ENCODE measurements at regions not wholly inside any gene's neighbourhood (a gene's known extent, or its start where the extent isn't known, plus 50 kb on each side); places are given as distances from the start of the nearest gene placed in this dataset.
"Not testable (repeated sequence)": the region's sequence is repeated elsewhere in the genome, so short reads cannot be mapped to it uniquely, and the experiment has no call there.

DNA sequence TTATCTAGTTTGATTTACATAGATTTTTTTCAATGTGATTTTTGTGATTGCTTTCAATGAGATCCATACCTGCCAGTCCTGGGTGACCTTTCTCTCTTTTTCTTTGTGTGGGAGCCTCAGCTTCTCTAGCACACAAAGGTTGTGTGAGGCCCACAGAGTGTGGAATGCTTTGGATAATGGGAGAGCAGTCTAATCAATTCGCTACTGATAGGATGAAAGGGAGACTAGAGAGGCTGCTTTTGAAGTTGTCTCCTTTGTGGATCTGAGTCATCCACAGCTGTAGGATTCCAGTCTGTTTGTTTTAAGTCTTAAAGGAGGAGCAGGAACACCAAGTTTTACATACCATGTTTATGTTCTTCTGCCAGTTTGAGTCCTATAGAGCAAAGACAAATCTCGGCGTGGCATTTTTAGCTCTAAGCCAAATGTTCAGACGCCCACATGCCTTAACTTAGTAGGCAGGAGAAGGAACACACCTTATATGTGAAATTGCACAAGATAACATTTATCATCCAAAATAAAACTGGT lies 330.0 kb downstream of the ARL4A start:
- no peak overlapping the region for H3K4me3 ChIP-seq (replicated peaks; ENCODE audit: insufficient read depth, low read length)
- no peaks in the 10 kb centered on the region for H3K27me3 ChIP-seq (ENCODE audit: insufficient read depth, poor library complexity, severe bottlenecking)
- DNase-seq (ENCODE audit: low read depth in 1 of 2, low spot score in 1 of 2), result no peak
- TF ChIP-seq SPI1 (IDR thresholded peaks at IDR 0.05; ENCODE audit: borderline replicate concordance, low read depth), result no peak
- TF ChIP-seq GABPA (IDR thresholded peaks at IDR 0.05; ENCODE audit: low read depth), result no peak
- TF ChIP-seq, protein P1, sequence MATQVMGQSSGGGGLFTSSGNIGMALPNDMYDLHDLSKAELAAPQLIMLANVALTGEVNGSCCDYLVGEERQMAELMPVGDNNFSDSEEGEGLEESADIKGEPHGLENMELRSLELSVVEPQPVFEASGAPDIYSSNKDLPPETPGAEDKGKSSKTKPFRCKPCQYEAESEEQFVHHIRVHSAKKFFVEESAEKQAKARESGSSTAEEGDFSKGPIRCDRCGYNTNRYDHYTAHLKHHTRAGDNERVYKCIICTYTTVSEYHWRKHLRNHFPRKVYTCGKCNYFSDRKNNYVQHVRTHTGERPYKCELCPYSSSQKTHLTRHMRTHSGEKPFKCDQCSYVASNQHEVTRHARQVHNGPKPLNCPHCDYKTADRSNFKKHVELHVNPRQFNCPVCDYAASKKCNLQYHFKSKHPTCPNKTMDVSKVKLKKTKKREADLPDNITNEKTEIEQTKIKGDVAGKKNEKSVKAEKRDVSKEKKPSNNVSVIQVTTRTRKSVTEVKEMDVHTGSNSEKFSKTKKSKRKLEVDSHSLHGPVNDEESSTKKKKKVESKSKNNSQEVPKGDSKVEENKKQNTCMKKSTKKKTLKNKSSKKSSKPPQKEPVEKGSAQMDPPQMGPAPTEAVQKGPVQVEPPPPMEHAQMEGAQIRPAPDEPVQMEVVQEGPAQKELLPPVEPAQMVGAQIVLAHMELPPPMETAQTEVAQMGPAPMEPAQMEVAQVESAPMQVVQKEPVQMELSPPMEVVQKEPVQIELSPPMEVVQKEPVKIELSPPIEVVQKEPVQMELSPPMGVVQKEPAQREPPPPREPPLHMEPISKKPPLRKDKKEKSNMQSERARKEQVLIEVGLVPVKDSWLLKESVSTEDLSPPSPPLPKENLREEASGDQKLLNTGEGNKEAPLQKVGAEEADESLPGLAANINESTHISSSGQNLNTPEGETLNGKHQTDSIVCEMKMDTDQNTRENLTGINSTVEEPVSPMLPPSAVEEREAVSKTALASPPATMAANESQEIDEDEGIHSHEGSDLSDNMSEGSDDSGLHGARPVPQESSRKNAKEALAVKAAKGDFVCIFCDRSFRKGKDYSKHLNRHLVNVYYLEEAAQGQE (IDR thresholded peaks at IDR 0.05; ENCODE audit: insufficient replicate concordance, low read depth), result no peak
- TF ChIP-seq CTCF (IDR thresholded peaks at IDR 0.05; ENCODE audit: insufficient read depth, low read length), result no peak
- TF ChIP-seq POLR2AphosphoS5 (IDR thresholded peaks at IDR 0.05; ENCODE audit: low read depth), result no peak
- no peak overlapping the region for H3K27ac ChIP-seq (replicated peaks)

GRCh38 chr7:13017881-13018280 lies 330.4 kb downstream of the ARL4A start:
- no peak for DNase-seq (ENCODE audit: low read depth in 1 of 2, low spot score in 1 of 2)
- no peak overlapping the region for H3K27ac ChIP-seq (replicated peaks)

GRCh38 chr7:13021566-13022300 lies 334.3 kb downstream of the ARL4A start:
- no peak overlapping the region for H3K27ac ChIP-seq (replicated peaks)
- no peaks in the 10 kb centered on the region for H3K27me3 ChIP-seq (ENCODE audit: insufficient read depth, poor library complexity, severe bottlenecking)
- TF ChIP-seq, protein P1 (IDR thresholded peaks at IDR 0.05; ENCODE audit: insufficient replicate concordance, low read depth), result no peak
- no peak for TF ChIP-seq SPI1 (IDR thresholded peaks at IDR 0.05; ENCODE audit: borderline replicate concordance, low read depth)
- no peak for TF ChIP-seq POLR2AphosphoS5 (IDR thresholded peaks at IDR 0.05; ENCODE audit: low read depth)
- no peak for TF ChIP-seq GABPA (IDR thresholded peaks at IDR 0.05; ENCODE audit: low read depth)
- DNase-seq (ENCODE audit: low read depth in 1 of 2, low spot score in 1 of 2), result no peak
- no peak overlapping the region for H3K4me3 ChIP-seq (replicated peaks; ENCODE audit: insufficient read depth, low read length)

More at GRCh38 chr7:13017881-13018280, 330.4 kb downstream of the ARL4A start:
- no peaks in the 10 kb centered on the region for H3K27me3 ChIP-seq (ENCODE audit: insufficient read depth, poor library complexity, severe bottlenecking)
- no peak overlapping the region for H3K4me3 ChIP-seq (replicated peaks; ENCODE audit: insufficient read depth, low read length)
- TF ChIP-seq GABPA (IDR thresholded peaks at IDR 0.05; ENCODE audit: low read depth), result no peak

GRCh38 chr7:13024121-13024674 lies 336.8 kb downstream of the ARL4A start:
- no peak overlapping the region for H3K4me3 ChIP-seq (replicated peaks; ENCODE audit: insufficient read depth, low read length)
- H3K27me3 ChIP-seq (ENCODE audit: insufficient read depth, poor library complexity, severe bottlenecking), result no peaks in the 10 kb centered on the region
- H3K27ac ChIP-seq (replicated peaks), result no peak overlapping the region
- no peak for DNase-seq (ENCODE audit: low read depth in 1 of 2, low spot score in 1 of 2)
- TF ChIP-seq SPI1 (IDR thresholded peaks at IDR 0.05; ENCODE audit: borderline replicate concordance, low read depth), result no peak
- TF ChIP-seq, protein P1 (IDR thresholded peaks at IDR 0.05; ENCODE audit: insufficient replicate concordance, low read depth), result no peak
- no peak for TF ChIP-seq POLR2AphosphoS5 (IDR thresholded peaks at IDR 0.05; ENCODE audit: low read depth)
- TF ChIP-seq CTCF (IDR thresholded peaks at IDR 0.05; ENCODE audit: insufficient read depth, low read length), result no peak
- TF ChIP-seq GABPA (IDR thresholded peaks at IDR 0.05; ENCODE audit: low read depth), result no peak

DNA sequence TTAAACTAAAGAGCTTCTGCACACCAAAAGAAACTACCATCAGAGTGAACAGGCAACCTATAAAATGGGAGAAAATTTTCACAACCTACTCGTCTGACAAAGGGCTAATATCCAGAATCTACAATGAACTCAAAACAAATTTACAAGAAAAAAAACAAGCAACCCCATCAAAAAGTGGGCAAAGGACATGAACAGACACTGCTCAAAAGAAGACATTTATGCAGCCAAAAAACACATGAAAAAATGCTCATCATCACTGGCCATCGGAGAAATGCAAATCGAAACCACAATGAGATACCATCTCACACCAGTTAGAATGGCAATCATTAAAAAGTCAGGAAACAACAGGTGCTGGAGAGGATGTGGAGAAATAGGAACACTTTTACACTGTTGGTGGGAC lies 337.6 kb downstream of the ARL4A start:
- not testable (repeated sequence) for H3K27me3 ChIP-seq (ENCODE audit: insufficient read depth, poor library complexity, severe bottlenecking); DNase-seq (ENCODE audit: low read depth in 1 of 2, low spot score in 1 of 2); H3K4me3 ChIP-seq (replicated peaks; ENCODE audit: insufficient read depth, low read length); H3K27ac ChIP-seq (replicated peaks)
